Ishikawa (cell line): ENCODE measurements at regions not wholly inside any gene's neighbourhood (a gene's known extent, or its start where the extent isn't known, plus 50 kb on each side); places are given as distances from the start of the nearest gene placed in this dataset.
A peak's percentile ranks its signal among the peaks of the same experiment; 100 is the strongest.

Experiments used
- CEBPB ChIP-seq: IDR thresholded peaks from 2 replicates; pipeline ENCODE4 v1.6.1; 2012
- EGR1 ChIP-seq: IDR thresholded peaks from 2 replicates; pipeline ENCODE4 v1.6.1; 2012
- EP300 ChIP-seq: IDR thresholded peaks from 2 replicates; pipeline ENCODE4 v1.6.1; 2012; ENCODE audit warnings: borderline replicate concordance
- FOXM1 ChIP-seq: IDR thresholded peaks from 2 replicates; pipeline ENCODE4 v1.6.1; 2012; ENCODE audit warnings: low read depth, borderline replicate concordance
- MAX ChIP-seq: IDR thresholded peaks from 2 replicates; pipeline ENCODE4 v1.6.1; 2012
- NFIC ChIP-seq: IDR thresholded peaks from 2 replicates; pipeline ENCODE4 v1.6.1; 2012
- RAD21 ChIP-seq: IDR thresholded peaks from 2 replicates; pipeline ENCODE4 v1.6.1; 2012; ENCODE audit warnings: low read depth
- REST ChIP-seq: IDR thresholded peaks from 2 replicates; pipeline ENCODE4 v1.6.1; 2012; ENCODE audit warnings: low read depth, mild to moderate bottlenecking
- TAF1 ChIP-seq: IDR thresholded peaks from 2 replicates; pipeline ENCODE4 v1.6.1; 2012; ENCODE audit warnings: low read depth, mild to moderate bottlenecking
- TCF12 ChIP-seq: IDR thresholded peaks from 2 replicates; pipeline ENCODE4 v1.6.1; 2012; ENCODE audit warnings: low read depth
- TEAD4 ChIP-seq: IDR thresholded peaks from 2 replicates; pipeline ENCODE4 v1.6.1; 2012
- YY1 ChIP-seq: IDR thresholded peaks from 2 replicates; pipeline ENCODE4 v1.6.1; 2012; ENCODE audit warnings: low read depth
- ZBTB7A ChIP-seq: IDR thresholded peaks from 2 replicates; pipeline ENCODE4 v1.6.1; 2012; ENCODE audit warnings: low read depth
- TF ChIP-seq, protein P1 (sequence below): IDR thresholded peaks from 2 replicates; pipeline ENCODE4 v1.6.1; 2012

GRCh38 chr20:29472606-29473005 lies 1784.9 kb upstream of the DEFB115 start:
- no peak for TF ChIP-seq TAF1
- TF ChIP-seq ZBTB7A = no peak
- TF ChIP-seq CEBPB = no peak
- no peak for TF ChIP-seq FOXM1
- TF ChIP-seq TCF12 = no peak
- TF ChIP-seq NFIC = no peak
- TF ChIP-seq REST = no peak
- no peak for TF ChIP-seq EP300
- TF ChIP-seq RAD21 = no peak
- TF ChIP-seq, protein P1, sequence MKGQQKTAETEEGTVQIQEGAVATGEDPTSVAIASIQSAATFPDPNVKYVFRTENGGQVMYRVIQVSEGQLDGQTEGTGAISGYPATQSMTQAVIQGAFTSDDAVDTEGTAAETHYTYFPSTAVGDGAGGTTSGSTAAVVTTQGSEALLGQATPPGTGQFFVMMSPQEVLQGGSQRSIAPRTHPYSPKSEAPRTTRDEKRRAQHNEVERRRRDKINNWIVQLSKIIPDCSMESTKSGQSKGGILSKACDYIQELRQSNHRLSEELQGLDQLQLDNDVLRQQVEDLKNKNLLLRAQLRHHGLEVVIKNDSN = no peak
- TF ChIP-seq TEAD4 = no peak

DNA sequence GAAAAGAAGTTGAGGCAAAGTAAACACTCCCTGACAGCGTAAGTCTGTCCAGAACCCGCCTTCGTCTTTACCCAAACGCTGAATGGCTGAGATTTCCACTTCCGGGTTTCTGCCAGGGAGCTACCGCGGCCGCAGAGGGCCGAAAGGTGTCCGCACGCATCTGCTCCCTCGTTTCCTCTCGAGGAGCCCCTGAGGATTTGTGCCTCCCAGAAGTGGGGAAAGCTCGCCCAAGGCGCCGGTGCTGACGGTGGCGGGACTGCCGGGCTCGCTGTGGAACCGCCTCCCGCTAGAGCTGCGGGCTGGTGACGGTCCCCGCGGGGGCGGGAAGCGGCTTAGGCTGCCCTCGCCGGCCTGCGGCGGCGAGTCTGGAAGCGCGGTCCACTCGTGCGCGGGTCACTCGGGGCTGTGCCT lies 1760.2 kb upstream of the DEFB115 start:
- TF ChIP-seq YY1 (no peak), MAX (0 out of 2 replicates have a peak, but pooled peaks have one; percentile 23), EGR1 (0 out of 2 replicates have a peak, but pooled peaks have one; percentile 44)

DNA sequence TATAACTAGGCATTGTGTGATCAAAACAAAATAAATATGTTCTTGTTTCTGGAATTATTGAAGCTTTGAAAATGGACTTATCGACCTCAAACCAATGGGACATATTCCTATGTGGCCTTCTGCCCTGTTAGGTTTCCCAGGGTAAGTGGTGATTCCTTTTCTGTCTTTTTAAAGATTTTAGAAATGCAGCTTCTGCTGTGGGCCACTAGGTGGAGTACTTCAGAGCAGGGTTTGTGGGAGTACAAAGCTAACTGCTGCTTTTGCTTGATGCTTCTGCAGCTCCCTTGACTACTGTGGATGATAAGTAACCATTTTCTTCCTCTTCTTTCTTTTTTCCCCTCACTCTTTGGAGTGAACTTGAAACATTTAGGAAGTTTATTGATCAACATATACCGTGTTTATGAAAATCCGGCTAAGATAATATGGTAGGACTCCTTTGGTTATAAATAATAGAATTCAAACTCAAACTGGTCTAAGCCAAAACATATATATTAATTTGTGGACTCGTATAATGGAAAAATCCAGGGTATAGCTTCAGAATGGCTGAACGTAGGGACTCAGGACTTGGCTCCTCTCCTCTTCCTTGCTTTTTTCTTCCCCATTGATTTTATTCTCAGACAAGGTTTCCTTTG lies 1737.7 kb upstream of the DEFB115 start:
- 0 out of 2 replicates have a peak, but pooled peaks have one; percentile 13 for TF ChIP-seq RAD21

DNA sequence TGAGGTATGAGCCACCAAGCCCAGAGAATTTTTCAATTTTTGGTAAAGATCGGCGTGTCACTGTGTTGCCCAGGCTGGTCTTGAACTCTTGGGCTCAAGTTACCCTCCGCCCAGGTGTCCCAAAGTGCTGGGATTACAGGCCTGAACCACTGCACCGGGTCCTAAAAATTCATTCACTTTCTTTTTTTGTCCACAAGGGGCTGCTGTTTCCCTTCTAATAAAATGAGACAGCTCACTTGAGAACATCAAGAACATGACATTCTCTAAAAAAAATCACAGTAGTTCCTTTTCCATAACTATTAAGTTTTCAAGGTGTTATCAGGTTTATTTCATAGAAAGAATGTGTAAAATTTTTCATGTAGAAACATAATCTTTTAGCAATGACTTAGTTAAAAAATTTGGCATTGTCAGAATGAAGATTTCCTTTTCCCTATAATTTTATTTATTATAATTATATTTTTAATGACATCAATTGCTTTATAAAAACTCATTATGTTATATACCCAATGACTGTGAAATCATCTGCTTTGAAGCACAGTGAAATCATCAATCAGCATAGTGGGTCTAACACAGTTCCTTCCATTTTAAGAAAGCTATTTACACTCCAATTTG lies 1723.8 kb upstream of the DEFB115 start:
- peak; percentile 33 for TF ChIP-seq RAD21
